Type B pancreatic cell (in vitro differentiated cells): ENCODE measurements at regions not wholly inside any gene's neighbourhood (a gene's known extent, or its start where the extent isn't known, plus 50 kb on each side); places are given as distances from the start of the nearest gene placed in this dataset.

ENCODE experiments used
- DNase-seq: peaks from one replicate; pipeline ENCODE4 v3.0.0; 2021; ENCODE audit warnings: mixed read lengths; ENCODE audit not compliant: unreplicated experiment; ENCODE audit errors: extremely low spot score
- H3K27ac Mint-ChIP-seq: 2 replicates; pipeline ENCODE4 v1.8.0; 2021; ENCODE audit warnings: mild to moderate bottlenecking, mixed read lengths
- H3K27me3 Mint-ChIP-seq: 2 replicates; pipeline ENCODE4 v1.8.0; 2021; ENCODE audit warnings: mixed read lengths
- H3K36me3 Mint-ChIP-seq: 2 replicates; pipeline ENCODE4 v1.8.0; 2021; ENCODE audit warnings: mixed read lengths
- H3K4me1 Mint-ChIP-seq: one replicate; pipeline ENCODE4 v1.8.0; 2021; ENCODE audit warnings: mixed read lengths; ENCODE audit not compliant: unreplicated experiment
- H3K4me3 Mint-ChIP-seq: 2 replicates; pipeline ENCODE4 v1.8.0; 2021; ENCODE audit warnings: mild to moderate bottlenecking, mixed read lengths
- H3K9me3 Mint-ChIP-seq: 2 replicates; pipeline ENCODE4 v1.8.0; 2021; ENCODE audit warnings: mixed read lengths
- TF ChIP-seq, protein P1 (sequence below): fragments of 200-600 bp; sonication (generic); conservative IDR thresholded peaks from 2 replicates; pipeline ENCODE4 v1.5.0; 2021; ENCODE audit warnings: antibody characterized with exemption, mild to moderate bottlenecking

DNA sequence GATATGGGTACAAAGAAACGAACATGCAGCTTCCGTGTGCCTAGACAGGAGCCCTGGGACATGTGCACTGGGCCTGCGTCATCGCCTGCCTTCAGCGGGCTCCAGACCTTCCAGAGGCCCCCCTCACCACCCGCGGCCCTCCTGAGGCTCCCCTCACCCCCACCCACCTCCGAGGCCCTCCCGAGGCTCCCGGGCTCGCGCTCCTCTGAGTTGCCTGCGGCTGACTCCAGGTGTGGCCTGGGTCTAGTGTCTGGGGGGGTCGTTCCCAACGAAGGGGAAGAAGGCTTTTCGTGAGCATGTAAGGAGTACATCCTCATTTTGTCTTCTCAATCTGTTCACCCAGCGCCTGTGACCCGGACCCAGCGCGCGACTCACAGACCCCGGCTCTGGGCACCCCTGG is 177.3 kb upstream of the ZNF32 start:
- TF ChIP-seq, protein P1, sequence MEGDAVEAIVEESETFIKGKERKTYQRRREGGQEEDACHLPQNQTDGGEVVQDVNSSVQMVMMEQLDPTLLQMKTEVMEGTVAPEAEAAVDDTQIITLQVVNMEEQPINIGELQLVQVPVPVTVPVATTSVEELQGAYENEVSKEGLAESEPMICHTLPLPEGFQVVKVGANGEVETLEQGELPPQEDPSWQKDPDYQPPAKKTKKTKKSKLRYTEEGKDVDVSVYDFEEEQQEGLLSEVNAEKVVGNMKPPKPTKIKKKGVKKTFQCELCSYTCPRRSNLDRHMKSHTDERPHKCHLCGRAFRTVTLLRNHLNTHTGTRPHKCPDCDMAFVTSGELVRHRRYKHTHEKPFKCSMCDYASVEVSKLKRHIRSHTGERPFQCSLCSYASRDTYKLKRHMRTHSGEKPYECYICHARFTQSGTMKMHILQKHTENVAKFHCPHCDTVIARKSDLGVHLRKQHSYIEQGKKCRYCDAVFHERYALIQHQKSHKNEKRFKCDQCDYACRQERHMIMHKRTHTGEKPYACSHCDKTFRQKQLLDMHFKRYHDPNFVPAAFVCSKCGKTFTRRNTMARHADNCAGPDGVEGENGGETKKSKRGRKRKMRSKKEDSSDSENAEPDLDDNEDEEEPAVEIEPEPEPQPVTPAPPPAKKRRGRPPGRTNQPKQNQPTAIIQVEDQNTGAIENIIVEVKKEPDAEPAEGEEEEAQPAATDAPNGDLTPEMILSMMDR: no peak
- Mint-ChIP-seq H3K27ac (no peak overlapping the region), H3K9me3 (no peaks in the 10 kb centered on the region), H3K4me3 (no peak overlapping the region), H3K4me1 (peaks cover 9% of the 10 kb centered on the region), H3K36me3 (no peaks in the 10 kb centered on the region), H3K27me3 (no peaks in the 10 kb centered on the region)
- no peak for DNase-seq

DNA sequence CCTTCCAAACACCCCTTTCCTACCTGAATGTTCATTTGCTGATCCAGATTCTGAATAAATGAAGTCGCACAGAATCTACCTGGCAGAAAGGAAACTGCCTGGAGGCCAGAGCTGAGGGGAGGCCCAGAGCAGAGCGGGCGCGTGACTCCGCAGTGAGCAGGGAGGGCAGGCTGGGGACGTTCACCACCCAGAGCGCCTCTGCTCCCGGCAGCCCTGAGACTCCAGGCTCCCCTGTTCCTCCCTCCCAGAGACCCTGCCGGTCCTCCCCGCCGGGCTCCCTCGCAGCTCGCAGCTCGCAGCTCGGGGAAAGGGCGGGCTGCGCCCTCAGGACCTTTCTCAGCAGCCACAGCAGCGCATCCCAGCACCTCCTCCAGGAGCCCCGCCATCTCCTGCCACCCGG is 176.7 kb upstream of the ZNF32 start:
- H3K27ac Mint-ChIP-seq: no peak overlapping the region
- TF ChIP-seq, protein P1: no peak
- no peak for DNase-seq
- peaks cover 9% of the 10 kb centered on the region for H3K4me1 Mint-ChIP-seq
- H3K27me3 Mint-ChIP-seq: no peaks in the 10 kb centered on the region
- H3K9me3 Mint-ChIP-seq: no peaks in the 10 kb centered on the region
- H3K36me3 Mint-ChIP-seq: no peaks in the 10 kb centered on the region
- H3K4me3 Mint-ChIP-seq: no peak overlapping the region

DNA sequence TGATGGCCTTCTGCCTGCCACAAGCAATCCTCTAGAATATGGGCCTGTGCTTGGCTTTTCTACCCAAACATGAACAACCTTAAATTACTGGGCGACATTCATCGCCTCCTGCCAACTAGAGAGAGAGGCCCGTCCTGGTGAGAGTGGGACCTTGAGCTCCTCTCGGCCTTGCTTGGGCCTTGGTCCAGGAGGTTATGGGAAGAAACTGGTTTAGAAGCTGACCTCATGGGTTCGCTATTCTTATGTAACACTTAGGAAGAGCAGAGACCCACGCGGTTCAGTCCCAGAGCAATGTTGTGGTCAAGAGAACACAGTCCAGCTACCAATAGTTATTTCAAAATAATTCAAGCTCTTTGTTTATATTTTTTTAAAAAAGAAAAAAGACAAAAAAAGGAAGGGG is 176.3 kb upstream of the ZNF32 start:
- H3K36me3 Mint-ChIP-seq: no peaks in the 10 kb centered on the region
- no peaks in the 10 kb centered on the region for H3K27me3 Mint-ChIP-seq
- H3K27ac Mint-ChIP-seq: no peak overlapping the region
- TF ChIP-seq, protein P1: no peak
- DNase-seq: no peak
- no peaks in the 10 kb centered on the region for H3K9me3 Mint-ChIP-seq
- peaks cover 12% of the 10 kb centered on the region for H3K4me1 Mint-ChIP-seq
- H3K4me3 Mint-ChIP-seq: no peak overlapping the region

DNA sequence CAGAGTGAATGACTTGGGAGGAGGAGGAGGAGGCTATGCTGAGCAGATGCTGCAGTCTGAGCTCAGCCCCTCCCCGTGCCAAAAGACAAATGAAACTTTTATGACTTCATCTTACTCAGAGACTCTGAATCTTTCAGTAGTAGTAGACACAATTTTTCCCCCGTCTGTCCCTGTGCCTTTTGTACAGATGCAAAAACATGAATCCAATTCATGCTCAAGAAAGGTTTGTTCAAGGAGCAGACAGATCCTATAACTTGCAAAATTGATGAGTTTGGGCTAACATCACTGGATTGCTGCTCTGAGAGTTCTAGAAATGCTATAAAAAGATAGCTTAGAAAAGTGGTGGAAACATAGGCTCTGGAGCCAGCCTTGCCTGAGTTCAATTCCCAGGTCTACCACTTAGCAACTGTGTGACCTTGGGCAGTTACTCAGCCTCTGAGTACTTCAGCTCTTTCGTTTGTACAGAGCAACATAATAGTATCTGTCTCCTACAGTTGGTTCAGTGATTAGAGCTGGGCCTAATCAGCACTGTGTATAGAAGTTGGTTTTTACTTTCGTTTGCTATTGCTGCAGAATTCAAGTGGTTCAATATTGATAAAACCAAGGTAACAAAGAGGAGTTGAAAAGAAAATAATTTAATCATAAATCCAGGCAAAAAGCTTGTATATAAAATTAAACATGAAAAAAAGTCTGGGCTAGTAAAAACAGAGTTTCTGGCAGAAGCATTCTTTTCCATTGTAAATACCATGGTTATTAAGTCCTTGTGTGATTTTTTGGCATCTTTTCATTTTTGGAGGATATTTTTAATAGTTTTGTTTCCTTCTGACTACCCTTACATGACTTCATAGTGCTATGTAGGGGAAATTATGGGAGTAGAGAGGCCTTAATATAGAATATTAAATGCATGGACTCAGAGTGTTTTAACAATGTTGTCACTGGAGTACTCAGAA is 174.2 kb upstream of the ZNF32 start:
- DNase-seq: no peak
- Mint-ChIP-seq H3K4me3 (no peak overlapping the region), H3K27ac (no peak overlapping the region), H3K36me3 (no peaks in the 10 kb centered on the region), H3K9me3 (no peaks in the 10 kb centered on the region), H3K27me3 (no peaks in the 10 kb centered on the region), H3K4me1 (peaks cover 15% of the 10 kb centered on the region)
- TF ChIP-seq, protein P1: no peak

DNA sequence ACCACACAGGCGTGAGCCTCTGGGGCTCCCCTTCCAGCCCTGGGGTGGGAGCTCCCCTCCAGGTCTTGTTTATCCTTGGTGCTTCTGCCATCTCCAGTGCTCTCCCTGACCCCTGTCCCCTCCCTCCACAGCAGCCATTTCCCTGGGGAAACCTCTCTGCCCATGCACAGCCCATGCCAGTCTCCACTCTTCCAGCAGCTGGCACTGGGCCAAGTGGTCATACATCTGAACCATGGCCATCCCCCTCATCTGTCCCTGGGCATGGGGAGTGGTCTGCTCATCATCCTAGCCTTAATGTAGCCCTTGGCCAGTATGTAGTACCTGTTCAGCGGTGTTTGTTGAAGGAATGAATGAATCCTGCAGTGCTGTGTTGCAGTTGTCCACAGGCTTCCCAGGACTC is 172.4 kb upstream of the ZNF32 start:
- Mint-ChIP-seq H3K4me1 (peaks cover 22% of the 10 kb centered on the region), H3K9me3 (no peaks in the 10 kb centered on the region), H3K4me3 (no peak overlapping the region), H3K27me3 (no peaks in the 10 kb centered on the region), H3K27ac (no peak overlapping the region), H3K36me3 (no peaks in the 10 kb centered on the region)
- no peak for DNase-seq
- TF ChIP-seq, protein P1: no peak
